ENCODE measurements at regions not wholly inside any gene's neighbourhood (a gene's known extent, or its start where the extent isn't known, plus 50 kb on each side); places are given as distances from the start of the nearest gene placed in this dataset.

DNA sequence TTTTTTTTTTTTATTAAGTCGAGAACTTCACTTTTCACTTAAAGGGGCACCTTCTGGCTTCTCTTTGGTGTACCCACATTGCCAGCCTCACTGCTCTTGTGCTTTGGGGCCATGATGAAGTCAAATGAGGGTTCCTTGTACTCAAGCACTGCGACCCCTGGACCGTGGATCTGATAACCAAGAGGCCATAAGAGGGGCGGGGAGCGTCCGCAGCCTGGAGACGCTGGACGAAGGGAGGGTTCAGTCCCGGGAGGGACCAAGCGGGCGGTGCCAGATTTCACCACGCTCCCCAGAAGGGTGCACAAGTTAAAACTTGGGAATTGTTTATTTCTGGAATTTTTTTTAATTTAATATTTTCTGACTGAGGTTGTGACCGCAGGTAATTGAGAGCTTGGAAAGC is 53.3 kb upstream of the SOX1 start:
- no peak for DNase-seq

DNA sequence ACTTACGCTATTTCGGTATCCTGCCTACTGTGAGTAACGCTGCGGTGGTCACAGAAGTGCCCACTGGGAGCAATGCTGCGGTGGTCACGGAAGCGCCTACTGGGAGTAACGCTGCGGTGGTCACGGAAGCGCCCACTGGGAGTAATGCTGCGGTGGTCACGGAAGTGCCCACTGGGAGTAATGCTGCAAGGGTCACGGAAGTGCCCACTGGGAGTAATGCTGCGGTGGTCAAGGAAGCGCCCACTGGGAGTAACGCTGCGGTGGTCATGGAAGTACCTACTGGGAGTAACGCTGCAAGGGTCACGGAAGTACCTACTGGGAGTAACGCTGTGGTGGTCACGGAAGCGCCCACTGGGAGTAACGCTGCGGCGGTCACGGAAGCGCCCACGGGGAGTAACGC is 52.1 kb upstream of the SOX1 start:
- intact Hi-C loops (cut with DNase I), result no loop called here
- DNase-seq, result no peak

More for the DNA sequence above, 53.3 kb upstream of the SOX1 start:
- intact Hi-C loops (cut with DNase I), result no loop called here
